GM18858 (cell line): ENCODE measurements at regions not wholly inside any gene's neighbourhood (a gene's known extent, or its start where the extent isn't known, plus 50 kb on each side); places are given as distances from the start of the nearest gene placed in this dataset.
"Not testable (repeated sequence)": the region's sequence is repeated elsewhere in the genome, so short reads cannot be mapped to it uniquely, and the experiment has no call there.

Experiments
- ATAC-seq: cut with Tn5 transposase; IDR thresholded peaks from one replicate; pipeline ENCODE4 v1.9.1; 2021; ENCODE audit not compliant: unreplicated experiment

DNA sequence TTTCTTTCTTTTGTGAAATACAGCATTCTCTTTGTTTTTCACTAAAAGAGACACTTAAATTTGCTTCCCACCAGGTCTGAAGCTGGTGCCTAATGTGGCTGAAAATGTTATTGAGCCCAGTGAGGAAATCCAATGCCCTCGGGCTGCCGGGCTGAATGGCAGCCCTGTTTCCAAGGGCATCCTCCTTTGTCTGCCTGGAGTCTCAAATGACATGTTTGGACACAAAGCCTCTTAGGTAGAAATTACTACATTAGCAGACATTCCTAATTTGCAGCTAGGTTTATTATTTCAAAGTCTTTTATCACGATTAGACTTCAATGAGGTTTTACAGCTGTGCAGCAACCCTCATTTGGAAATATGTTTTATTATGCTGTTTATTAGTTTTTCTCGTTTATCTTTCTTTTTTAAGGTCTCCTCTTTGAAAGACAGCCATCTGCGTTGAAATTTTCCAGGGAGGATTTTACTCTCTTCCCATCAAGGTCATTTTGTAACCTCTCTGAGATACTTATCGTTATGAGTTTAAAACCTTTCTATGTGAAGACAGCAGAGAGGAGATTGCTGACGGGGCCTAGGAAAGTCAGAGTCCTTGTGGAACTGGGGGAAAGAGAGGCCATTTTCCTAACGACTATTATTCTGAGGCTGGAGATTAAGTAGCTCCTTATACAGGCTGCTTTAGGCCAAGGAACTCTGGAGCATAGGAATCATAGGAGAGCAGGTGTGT is 59.0 kb upstream of the ZNF532 start:
- no peak for ATAC-seq

DNA sequence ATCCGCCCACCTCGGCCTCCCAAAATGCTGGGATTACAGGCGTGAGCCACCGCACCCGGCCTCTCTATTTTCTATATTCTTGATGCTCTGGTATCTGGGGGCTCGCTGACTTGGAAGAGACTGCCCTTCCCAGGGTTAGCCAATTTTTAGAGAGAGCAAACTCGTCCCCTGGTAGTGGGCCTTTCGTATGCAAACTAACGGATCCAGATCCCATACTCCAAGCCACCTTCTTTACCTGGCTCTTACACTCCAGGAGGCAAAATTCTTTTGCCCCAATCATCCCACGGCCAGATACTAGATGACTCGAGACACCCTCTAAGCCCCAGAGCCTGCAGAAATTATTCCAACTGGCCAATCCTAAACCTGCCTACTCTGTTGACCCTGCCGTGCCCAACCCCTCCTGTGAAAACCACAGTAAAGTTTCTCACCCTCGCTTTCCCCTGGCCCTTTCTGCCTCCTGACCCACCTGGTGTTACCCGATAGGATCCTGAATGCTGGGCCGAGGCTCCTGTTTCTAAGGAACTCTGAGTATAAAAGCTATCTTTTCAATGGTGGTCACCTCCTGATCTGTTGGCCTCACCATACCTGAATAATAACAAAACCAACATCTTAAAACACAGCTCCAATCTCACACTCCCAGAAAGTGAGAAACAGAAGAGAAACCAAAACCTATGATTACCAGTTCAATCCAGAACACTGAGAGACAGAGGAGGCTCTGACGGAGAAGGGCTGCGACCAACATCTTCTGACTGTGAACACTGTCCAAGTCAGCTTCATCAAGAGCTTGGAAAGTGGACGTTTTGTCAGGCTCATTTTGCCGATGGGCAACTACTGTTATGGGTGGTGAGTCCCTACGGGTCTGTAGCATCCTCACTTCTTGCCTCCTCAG is 57.6 kb upstream of the ZNF532 start:
- peak; percentile 98 for ATAC-seq

DNA sequence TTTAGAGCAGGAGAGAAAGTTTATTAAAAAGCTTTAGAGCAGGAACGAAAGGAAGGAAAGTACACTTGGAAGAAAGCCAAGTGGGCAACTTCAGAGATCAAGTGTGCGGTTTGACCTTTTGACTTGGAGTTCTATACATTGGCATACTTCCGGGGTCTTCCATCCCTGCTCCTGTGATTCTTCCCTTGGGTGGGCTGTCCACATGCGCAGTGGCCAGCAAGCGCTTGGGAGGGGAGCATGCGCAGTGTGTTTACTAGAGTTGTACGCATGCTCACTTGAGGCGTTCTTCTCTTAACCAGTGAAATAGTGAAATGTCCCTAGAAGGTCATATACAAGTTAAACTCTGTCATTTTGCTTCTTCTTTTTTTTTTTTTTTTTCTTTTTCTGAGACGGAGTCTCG is 56.9 kb upstream of the ZNF532 start:
- ATAC-seq: no peak

DNA sequence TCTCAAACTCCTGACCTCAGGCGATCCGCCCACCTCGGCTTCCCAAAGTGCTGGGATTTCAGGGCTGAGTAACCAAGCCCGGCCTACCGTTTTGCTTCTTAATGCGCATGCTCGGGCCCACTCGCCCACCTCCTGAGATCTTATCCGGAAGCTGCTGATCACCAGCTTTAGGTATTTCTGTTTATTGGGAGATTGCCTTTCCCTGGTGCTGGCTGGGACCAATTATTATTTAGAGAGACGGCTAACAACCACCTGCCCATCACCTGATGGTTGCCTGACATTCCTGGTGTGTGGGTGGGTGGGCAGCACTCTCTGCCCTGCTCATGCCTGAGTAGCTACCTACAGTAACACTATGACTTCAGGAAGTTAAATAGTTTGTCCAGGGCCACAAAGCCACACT is 56.3 kb upstream of the ZNF532 start:
- no peak for ATAC-seq

DNA sequence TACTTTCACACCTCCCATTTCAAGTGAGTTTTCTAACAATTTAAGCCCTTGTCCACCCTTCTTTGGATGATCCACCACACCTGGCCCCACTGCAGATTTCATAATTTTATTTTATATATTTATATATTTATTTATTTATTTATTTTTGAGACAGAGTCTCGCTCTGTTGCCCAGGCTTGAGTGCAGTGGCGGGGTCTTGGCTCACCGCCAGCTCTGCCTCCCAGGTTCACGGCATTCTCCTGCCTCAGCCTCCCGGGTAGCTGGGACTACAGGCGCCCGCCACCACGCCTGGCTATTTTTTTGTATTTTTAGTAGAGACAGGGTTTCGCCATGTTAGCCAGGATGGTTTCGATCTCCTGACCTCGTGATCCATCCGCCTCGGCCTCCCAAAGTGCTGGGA is 52.8 kb upstream of the ZNF532 start:
- not testable (repeated sequence) for ATAC-seq

DNA sequence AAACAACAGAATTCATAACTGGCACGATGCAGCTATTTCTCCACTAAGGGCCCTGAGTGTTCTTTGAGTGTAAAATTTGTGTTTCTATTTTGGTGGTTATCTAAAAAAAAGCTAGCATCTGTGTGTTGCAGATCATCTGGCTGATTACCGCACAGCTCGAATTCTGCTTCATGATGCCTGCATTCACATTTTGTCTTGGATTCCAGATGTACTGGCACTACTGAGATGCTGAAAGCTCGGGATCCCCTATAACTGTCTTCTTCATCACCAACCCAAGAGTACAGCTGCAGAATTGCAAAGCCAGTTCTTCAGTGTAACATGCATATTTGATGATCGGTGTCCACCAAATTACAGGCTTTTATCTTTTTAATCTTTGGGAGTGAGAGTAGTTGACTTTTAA is 51.6 kb upstream of the ZNF532 start:
- no peak for ATAC-seq

DNA sequence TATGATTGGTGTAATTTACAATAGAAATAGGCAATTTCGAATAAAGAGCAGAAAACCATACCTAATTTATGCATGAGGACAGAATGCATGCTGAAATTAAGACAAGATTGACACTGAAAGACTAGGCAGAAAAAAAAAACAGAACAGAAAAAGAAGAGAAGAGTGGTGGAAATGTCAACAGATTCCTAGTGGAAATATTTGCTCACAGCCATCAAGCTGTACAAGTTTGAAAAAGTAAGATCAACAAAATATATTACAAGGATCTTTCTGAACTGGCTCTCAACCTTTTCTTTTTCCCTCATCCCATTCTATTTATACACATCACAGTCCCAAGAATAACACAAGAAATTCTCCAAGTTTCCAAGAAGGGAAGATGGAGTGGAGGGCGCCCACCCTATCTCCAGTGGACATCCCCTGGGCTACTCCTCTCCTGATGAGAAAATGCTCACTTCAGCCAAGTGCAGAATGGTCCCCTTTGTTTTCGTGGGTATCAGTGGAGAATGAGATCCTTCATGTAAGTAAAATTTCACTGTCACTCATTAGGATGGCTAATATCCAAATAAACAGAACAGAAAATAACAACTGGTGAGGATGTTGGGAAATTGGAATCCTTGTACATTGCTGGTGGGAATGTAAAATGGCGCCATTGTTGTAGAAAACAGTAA is 51.0 kb upstream of the ZNF532 start:
- no peak for ATAC-seq

DNA sequence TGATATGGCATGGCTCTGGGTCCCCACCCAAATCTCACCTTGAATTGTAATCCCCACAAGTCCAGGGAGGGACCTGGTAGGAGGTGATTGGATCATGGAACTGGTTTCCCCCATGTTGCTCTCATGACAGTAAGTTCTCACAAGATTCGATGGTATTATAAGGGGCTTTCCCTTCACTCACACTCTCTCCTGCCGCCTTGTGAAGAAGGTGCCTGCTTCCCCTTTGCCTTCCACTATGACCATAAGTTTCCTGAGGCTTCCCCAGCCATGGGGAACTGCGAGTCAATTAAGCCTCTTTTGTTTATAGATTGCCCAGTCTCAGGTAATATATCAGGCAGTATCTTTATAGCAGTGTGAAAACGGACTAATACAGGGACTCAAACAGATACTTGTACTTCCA is 50.4 kb upstream of the ZNF532 start:
- no peak for ATAC-seq
